ENCODE measurements at regions not wholly inside any gene's neighbourhood (a gene's known extent, or its start where the extent isn't known, plus 50 kb on each side); places are given as distances from the start of the nearest gene placed in this dataset.

DNA sequence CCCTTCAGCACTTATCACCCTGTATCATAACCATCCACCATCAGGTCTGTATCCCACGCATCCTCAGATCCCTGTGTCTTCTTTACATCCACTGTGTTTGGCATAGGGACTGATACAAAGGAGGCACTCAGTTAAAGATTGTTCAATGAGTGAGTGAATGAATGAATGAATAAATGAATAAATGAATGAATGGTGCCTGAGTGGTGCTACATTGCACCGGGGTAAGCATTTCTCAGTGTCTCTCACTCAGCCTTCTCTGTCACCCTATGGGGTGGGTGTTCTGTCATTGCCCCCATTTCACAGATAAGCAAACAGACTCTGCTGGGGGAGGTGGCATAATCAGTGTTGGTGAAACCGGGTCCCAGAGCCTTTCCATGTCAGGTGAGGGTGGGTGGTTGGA, 56.6 kb upstream of the ID3 start:
- no peak for DNase-seq
- Histone ChIP-seq H3K4ac (ENCODE audit: low read depth, low read length) (no peak overlapping the region), H4K5ac (ENCODE audit: low read depth, low read length) (no peak overlapping the region), H4K8ac (ENCODE audit: low read depth in 2 of 2, low read length in 2 of 2) (no peak overlapping the region), H4K20me1 (ENCODE audit: insufficient read depth, low read length) (no peaks in the 10 kb centered on the region; the same call in none of the 2 replicates), H2BK15ac (ENCODE audit: low read depth, low read length) (no peak overlapping the region), H3K4me2 (ENCODE audit: low read depth, low read length) (no peak overlapping the region), H3K23ac (ENCODE audit: low read depth, low read length) (no peak overlapping the region), H2AK9ac (replicated peaks; ENCODE audit: low read depth, low read length, poor library complexity) (no peak overlapping the region), H3K9me1 (ENCODE audit: insufficient read depth, low read length) (peaks cover 4% of the 10 kb centered on the region), H3K14ac (replicated peaks; ENCODE audit: low read depth, low read length) (no peak overlapping the region), H2AK5ac (ENCODE audit: low read depth, low read length) (no peak overlapping the region), H2AFZ (replicated peaks; ENCODE audit: low read length, poor library complexity) (no peak overlapping the region), H2BK5ac (ENCODE audit: low read depth, low read length, poor library complexity, severe bottlenecking) (no peak overlapping the region), H4K91ac (ENCODE audit: insufficient read depth, low read depth, low read length) (no peak overlapping the region), H3K36me3 (ENCODE audit: control insufficient read depth, insufficient read depth, low read length) (no peaks in the 10 kb centered on the region), H3K18ac (ENCODE audit: low read depth, low read length) (no peak overlapping the region), H3K9ac (ENCODE audit: low read depth, low read length) (no peak overlapping the region), H3K9me3 (ENCODE audit: control insufficient read depth, insufficient read depth, low read length) (no peaks in the 10 kb centered on the region), H3K4me3 (ENCODE audit: insufficient read depth, low read depth, low read length) (no peak overlapping the region), H3K4me1 (ENCODE audit: control insufficient read depth, insufficient read depth, low read length) (no peaks in the 10 kb centered on the region), H2BK120ac (ENCODE audit: low read depth, low read length) (no peak overlapping the region), H3K27ac (ENCODE audit: insufficient read depth, low read length) (no peak overlapping the region), H3K56ac (ENCODE audit: extremely low read depth, insufficient read depth, low read length) (no peak overlapping the region), H3K27me3 (ENCODE audit: control insufficient read depth, insufficient read depth, low read length) (peaks cover 33% of the 10 kb centered on the region), H2BK20ac (ENCODE audit: low read depth, low read length) (no peak overlapping the region), H3K79me1 (ENCODE audit: low read depth in 1 of 2, low read length in 2 of 2) (no peaks in the 10 kb centered on the region)
- dilution Hi-C loops (cut with HindIII; ENCODE audit: low sequenced_read_pairs, unreplicated experiment) (no loop called here), in situ Hi-C loops (cut with MboI; ENCODE audit: low sequenced_read_pairs) (no loop called here), intact Hi-C loops (cut with micrococcal nuclease) (no loop called here)
- TF ChIP-seq NFE2L2 (IDR thresholded peaks at IDR 0.05; ENCODE audit: low read depth, low read length) (no peak), MAZ (IDR thresholded peaks at IDR 0.05; ENCODE audit: borderline replicate concordance, low read depth, low read length) (no peak), RCOR1 (IDR thresholded peaks at IDR 0.05; ENCODE audit: insufficient replicate concordance, low read length) (no peak)
- ChIA-PET POLR2A (ENCODE audit: unreplicated experiment) (no interaction called here), CTCF (no interaction called here)
- ATAC-seq (ENCODE audit: low read depth), result no peak
- no TSS peak for BruUV-seq (replicated peaks)
- no CpG with 5 or more reads among the region's 3 CpGs for WGBS, 2 experiments (ENCODE audit: extremely low coverage in 2 of 2, insufficient read length in 1 of 2)
